ENCODE measurements at regions not wholly inside any gene's neighbourhood (a gene's known extent, or its start where the extent isn't known, plus 50 kb on each side); places are given as distances from the start of the nearest gene placed in this dataset.

DNA sequence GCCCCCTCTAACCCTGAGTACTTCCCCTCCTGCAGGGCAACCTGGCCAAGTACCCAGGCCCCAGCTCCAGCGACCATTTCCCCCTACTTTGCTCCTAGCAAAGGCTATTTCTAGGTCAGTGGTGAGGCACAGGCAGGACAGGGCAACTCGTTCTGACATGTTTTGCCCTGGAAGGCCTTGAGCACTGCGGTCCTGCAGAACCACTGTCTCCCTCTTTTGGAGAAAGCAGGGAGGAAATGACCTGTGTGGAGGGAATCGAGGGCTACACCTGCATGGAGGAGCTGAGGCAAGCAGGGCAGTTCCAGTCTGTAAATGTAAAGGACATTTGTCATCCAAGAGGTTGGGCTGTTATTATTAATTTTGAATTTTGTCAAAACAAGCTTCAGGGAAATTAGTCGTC lies 99.1 kb downstream of the PPIAL4G start:
- TF ChIP-seq POLR2A (IDR thresholded peaks at IDR 0.05), result no peak
- TF ChIP-seq, protein P1, sequence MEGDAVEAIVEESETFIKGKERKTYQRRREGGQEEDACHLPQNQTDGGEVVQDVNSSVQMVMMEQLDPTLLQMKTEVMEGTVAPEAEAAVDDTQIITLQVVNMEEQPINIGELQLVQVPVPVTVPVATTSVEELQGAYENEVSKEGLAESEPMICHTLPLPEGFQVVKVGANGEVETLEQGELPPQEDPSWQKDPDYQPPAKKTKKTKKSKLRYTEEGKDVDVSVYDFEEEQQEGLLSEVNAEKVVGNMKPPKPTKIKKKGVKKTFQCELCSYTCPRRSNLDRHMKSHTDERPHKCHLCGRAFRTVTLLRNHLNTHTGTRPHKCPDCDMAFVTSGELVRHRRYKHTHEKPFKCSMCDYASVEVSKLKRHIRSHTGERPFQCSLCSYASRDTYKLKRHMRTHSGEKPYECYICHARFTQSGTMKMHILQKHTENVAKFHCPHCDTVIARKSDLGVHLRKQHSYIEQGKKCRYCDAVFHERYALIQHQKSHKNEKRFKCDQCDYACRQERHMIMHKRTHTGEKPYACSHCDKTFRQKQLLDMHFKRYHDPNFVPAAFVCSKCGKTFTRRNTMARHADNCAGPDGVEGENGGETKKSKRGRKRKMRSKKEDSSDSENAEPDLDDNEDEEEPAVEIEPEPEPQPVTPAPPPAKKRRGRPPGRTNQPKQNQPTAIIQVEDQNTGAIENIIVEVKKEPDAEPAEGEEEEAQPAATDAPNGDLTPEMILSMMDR (IDR thresholded peaks at IDR 0.05), result no peak

Data from transverse colon (tissue), 3 donors.